ENCODE measurements at regions not wholly inside any gene's neighbourhood (a gene's known extent, or its start where the extent isn't known, plus 50 kb on each side); places are given as distances from the start of the nearest gene placed in this dataset.

DNA sequence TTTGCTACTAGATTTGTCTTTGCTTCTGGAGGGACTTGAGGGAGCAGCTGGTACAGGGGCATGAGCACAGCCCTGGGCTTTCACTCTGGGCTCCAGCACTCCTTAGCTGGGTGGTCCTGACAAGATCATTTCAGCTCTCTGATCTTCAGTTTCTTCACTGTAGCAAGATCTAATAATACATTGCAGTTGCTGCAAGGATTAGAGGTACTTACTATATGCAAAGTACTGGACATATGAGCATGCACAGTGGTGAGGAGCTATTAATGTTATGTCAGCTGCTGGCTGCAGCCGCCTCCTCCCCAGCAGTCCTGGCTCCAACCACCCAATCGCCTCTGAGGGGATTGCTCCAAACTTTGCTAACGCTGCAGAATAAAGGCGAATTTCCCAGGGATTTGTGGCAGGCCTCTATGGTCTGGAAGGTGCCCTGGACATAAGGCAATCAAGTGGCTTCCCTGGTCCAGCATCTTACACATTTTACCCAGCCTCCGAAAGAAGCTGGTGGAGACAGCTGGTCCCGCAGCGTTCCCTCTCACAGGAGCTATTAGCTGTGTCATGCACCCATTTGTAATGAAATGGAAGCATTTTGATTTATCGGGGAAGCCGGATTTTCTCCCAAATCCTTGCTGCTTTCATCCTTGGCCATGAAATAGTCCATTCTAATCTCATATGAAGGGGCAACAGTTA, 96.7 kb downstream of the RHOB start:
- DNase-seq = no peak
- H3K27ac Mint-ChIP-seq = no peak overlapping the region
- H3K4me3 Mint-ChIP-seq = no peak overlapping the region
- H3K36me3 Mint-ChIP-seq (ENCODE audit: low read depth) = no peaks in the 10 kb centered on the region
- TF ChIP-seq CTCF (IDR thresholded peaks at IDR 0.05) = no peak
- H3K4me1 Mint-ChIP-seq = peaks cover 52% of the 10 kb centered on the region
- H3K27me3 Mint-ChIP-seq (ENCODE audit: low read depth, poor library complexity) = peaks cover 11% of the 10 kb centered on the region
- H3K9me3 Mint-ChIP-seq = no peaks in the 10 kb centered on the region

- no peaks in the 10 kb centered on the region for H3K9me3 Mint-ChIP-seq
- peak overlapping the region; percentile 29 for H3K4me3 Mint-ChIP-seq
- peaks cover 51% of the 10 kb centered on the region for H3K4me1 Mint-ChIP-seq
- peaks cover 11% of the 10 kb centered on the region for H3K27me3 Mint-ChIP-seq (ENCODE audit: low read depth, poor library complexity)
- H3K36me3 Mint-ChIP-seq (ENCODE audit: low read depth) = no peaks in the 10 kb centered on the region
- DNase-seq = no peak
- TF ChIP-seq CTCF (IDR thresholded peaks at IDR 0.05) = no peak
- no peak overlapping the region for H3K27ac Mint-ChIP-seq
Observed at GRCh38 chr2:20544153-20544747, 97.4 kb downstream of the RHOB start.

DNA sequence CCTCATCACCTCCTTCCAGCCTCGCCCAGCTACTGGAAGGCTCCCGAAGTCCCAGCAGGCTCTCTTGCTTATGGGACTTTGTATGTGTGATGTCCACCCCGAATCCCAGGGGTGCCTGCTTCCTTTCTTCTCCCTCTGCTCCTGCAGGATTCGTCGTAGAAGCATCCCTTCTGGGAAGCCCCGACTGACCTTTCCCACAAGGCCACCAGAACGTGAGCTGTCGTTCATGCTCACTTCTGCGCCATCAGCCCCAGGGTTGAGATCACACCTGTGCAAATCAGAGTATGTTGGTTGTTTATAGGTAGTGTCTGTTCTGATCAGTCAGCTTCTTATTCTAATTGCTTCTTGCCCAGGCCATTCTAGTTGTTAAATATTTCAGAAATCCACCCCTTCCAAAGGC, 101.8 kb downstream of the HS1BP3 start:
- no peaks in the 10 kb centered on the region for H3K9me3 Mint-ChIP-seq
- no peak overlapping the region for H3K27ac Mint-ChIP-seq
- H3K4me1 Mint-ChIP-seq = peaks cover 42% of the 10 kb centered on the region
- H3K27me3 Mint-ChIP-seq (ENCODE audit: low read depth, poor library complexity) = peaks cover 3% of the 10 kb centered on the region
- TF ChIP-seq CTCF (IDR thresholded peaks at IDR 0.05) = no peak
- no peak for DNase-seq
- no peak overlapping the region for H3K4me3 Mint-ChIP-seq
- H3K36me3 Mint-ChIP-seq (ENCODE audit: low read depth) = no peaks in the 10 kb centered on the region

DNA sequence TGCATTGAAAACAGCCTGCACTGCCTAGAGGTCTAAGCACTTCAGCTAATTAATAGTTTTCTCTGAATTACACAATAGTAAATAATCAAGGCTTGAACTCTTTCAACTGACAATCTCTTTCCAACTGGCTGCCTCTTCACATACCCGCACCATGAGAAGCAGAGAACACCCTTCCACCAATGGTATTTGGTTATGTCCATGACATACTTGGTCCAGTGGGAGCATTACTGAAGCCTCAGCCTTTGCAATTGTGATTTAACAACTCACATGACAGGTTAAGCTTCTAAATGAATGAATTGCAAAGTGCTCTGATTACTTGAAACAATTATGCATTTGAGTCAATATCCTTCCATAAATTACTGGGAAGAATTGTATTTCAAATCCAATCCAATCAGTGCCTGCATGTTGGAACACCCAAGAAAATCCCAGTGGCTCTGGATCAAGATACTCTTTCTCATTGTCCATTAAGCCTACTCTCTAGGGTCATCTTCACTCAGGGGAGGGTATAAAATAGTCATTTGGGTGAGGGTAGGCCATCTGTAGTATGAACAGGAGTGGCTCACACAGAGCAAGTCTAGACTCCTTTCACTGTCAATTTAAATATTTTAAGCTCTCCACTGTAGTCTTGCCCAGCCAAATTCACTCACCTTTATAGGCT, 101.1 kb downstream of the HS1BP3 start:
- Mint-ChIP-seq H3K27me3 (ENCODE audit: low read depth, poor library complexity) (peaks cover 3% of the 10 kb centered on the region), H3K9me3 (no peaks in the 10 kb centered on the region), H3K27ac (no peak overlapping the region), H3K4me1 (peaks cover 36% of the 10 kb centered on the region), H3K4me3 (no peak overlapping the region), H3K36me3 (ENCODE audit: low read depth) (no peaks in the 10 kb centered on the region)
- DNase-seq = no peak
- no peak for TF ChIP-seq CTCF (IDR thresholded peaks at IDR 0.05)

GRCh38 chr2:20551260-20551944, 99.5 kb downstream of the HS1BP3 start:
- H3K36me3 Mint-ChIP-seq (ENCODE audit: low read depth) = no peaks in the 10 kb centered on the region
- peaks cover 3% of the 10 kb centered on the region for H3K27me3 Mint-ChIP-seq (ENCODE audit: low read depth, poor library complexity)
- TF ChIP-seq CTCF (IDR thresholded peaks at IDR 0.05) = no peak
- DNase-seq = no peak
- no peaks in the 10 kb centered on the region for H3K9me3 Mint-ChIP-seq
- peaks cover 29% of the 10 kb centered on the region for H3K4me1 Mint-ChIP-seq
- H3K4me3 Mint-ChIP-seq = no peak overlapping the region
- H3K27ac Mint-ChIP-seq = peak overlapping the region; percentile 41
